DOHH2 (cell line): ENCODE measurements at regions not wholly inside any gene's neighbourhood (a gene's known extent, or its start where the extent isn't known, plus 50 kb on each side); places are given as distances from the start of the nearest gene placed in this dataset.

Source experiments
- CTCF ChIP-seq: fragments of 200-600 bp; sonication (generic); IDR thresholded peaks from one replicate; pipeline ENCODE4 v1.5.1; 2014; ENCODE audit warnings: antibody characterized with exemption, mild to moderate bottlenecking, low read depth, low read length; ENCODE audit not compliant: poor library complexity, severe bottlenecking
- EZH2phosphoT487 ChIP-seq: fragments of 200-600 bp; sonication (generic); IDR thresholded peaks from 2 replicates; pipeline ENCODE4 v1.6.1; 2017; ENCODE audit warnings: borderline replicate concordance, mild to moderate bottlenecking, antibody characterized with exemption, low read length, moderate library complexity, mixed read lengths

- TF ChIP-seq CTCF: no peak
- TF ChIP-seq EZH2phosphoT487: no peak
Measured at GRCh38 chr13:76610819-76611415, 275.3 kb downstream of the KCTD12 start.
